ENCODE measurements at regions not wholly inside any gene's neighbourhood (a gene's known extent, or its start where the extent isn't known, plus 50 kb on each side); places are given as distances from the start of the nearest gene placed in this dataset.

DNA sequence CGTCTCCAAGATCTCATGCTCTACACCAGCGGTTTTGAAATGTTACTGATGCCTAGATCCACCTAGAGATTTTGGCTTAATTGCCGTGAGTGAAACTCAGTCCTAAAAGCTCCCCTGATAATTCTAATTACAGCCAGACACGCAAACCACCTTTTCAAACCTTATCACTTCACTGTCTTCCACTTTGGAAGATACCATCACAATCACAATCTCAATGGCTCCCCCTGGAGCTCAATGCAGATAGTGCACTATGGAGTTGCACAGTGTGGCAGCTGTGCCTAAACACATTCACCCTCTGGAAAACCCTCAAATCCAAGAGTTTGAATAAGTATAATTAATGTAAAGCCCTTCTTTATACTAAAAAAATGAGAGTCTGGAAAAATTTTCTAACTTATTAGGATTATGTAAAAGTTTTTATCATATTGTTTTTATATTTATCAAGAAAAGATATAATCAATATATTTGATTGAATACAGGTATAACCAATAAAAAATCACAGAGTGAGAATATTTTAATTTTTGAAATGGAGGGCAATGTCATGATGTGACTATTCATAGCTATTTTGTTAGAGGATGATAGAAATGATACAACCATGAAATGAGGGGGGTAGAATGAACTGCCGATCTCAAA, 102.9 kb upstream of the SLC8A1 start:
- TF ChIP-seq, protein P1, sequence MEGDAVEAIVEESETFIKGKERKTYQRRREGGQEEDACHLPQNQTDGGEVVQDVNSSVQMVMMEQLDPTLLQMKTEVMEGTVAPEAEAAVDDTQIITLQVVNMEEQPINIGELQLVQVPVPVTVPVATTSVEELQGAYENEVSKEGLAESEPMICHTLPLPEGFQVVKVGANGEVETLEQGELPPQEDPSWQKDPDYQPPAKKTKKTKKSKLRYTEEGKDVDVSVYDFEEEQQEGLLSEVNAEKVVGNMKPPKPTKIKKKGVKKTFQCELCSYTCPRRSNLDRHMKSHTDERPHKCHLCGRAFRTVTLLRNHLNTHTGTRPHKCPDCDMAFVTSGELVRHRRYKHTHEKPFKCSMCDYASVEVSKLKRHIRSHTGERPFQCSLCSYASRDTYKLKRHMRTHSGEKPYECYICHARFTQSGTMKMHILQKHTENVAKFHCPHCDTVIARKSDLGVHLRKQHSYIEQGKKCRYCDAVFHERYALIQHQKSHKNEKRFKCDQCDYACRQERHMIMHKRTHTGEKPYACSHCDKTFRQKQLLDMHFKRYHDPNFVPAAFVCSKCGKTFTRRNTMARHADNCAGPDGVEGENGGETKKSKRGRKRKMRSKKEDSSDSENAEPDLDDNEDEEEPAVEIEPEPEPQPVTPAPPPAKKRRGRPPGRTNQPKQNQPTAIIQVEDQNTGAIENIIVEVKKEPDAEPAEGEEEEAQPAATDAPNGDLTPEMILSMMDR (IDR thresholded peaks at IDR 0.05), result no peak
- TF ChIP-seq POLR2A (IDR thresholded peaks at IDR 0.05), result no peak
